CD4-positive, CD25-positive, alpha-beta regulatory T cell (primary cell): ENCODE measurements at regions not wholly inside any gene's neighbourhood (a gene's known extent, or its start where the extent isn't known, plus 50 kb on each side); places are given as distances from the start of the nearest gene placed in this dataset.

Source experiments
- ATAC-seq, 2 donors: fragments of 150-1000 bp; cut with Tn5 transposase; one replicate each; pipeline ENCODE4 v1.10.0; 2021; ENCODE audit warnings: low read depth in 2 of 2, moderate number of reproducible peaks in 2 of 2, moderate library complexity in 1 of 2
- DNase-seq, 3 donors: peaks; one replicate each; pipeline versions ENCODE4 v3.0.0 to v3.0.0-alpha.2; 2012 to 2022; ENCODE audit warnings: mixed read lengths in 1 of 3
- H3K27ac ChIP-seq: one replicate; pipeline ENCODE4 v1.7.0; 2013; ENCODE audit warnings: mild to moderate bottlenecking, low read length; ENCODE audit not compliant: insufficient read depth, poor library complexity, severe bottlenecking
- H3K27me3 ChIP-seq: one replicate; pipeline ENCODE4 v1.7.0; 2013; ENCODE audit warnings: low read length; ENCODE audit not compliant: control insufficient read depth, insufficient read depth
- H3K36me3 ChIP-seq: one replicate; pipeline ENCODE4 v1.7.0; 2013; ENCODE audit warnings: mild to moderate bottlenecking, low read length, moderate library complexity; ENCODE audit not compliant: control insufficient read depth, insufficient read depth
- H3K4me1 ChIP-seq: 2 replicates; pipeline ENCODE4 v1.7.0; 2013; ENCODE audit warnings: mild to moderate bottlenecking, low read length; ENCODE audit not compliant: insufficient read depth, control insufficient read depth, poor library complexity, severe bottlenecking
- H3K4me3 ChIP-seq: one replicate; pipeline ENCODE4 v1.7.0; 2013; ENCODE audit warnings: low read depth, mild to moderate bottlenecking, low read length, moderate library complexity
- H3K9me3 ChIP-seq, 2 experiments: 1 replicate in 1 of 2; 2 replicates in 1 of 2; pipeline ENCODE4 v1.7.0; 2013; ENCODE audit warnings: low read length in 2 of 2, mild to moderate bottlenecking in 1 of 2, moderate library complexity in 1 of 2; ENCODE audit not compliant: control insufficient read depth in 2 of 2
- H3K27ac Mint-ChIP-seq, 3 donors: one replicate each; pipeline ENCODE4 v1.8.0; 2020 to 2022; ENCODE audit warnings: mild to moderate bottlenecking in 3 of 3, mixed read lengths in 3 of 3, moderate library complexity in 2 of 3
- H3K27me3 Mint-ChIP-seq: one replicate; pipeline ENCODE4 v1.8.0; 2022; ENCODE audit warnings: mild to moderate bottlenecking, mixed read lengths
- H3K36me3 Mint-ChIP-seq: one replicate; pipeline ENCODE4 v1.8.0; 2020; ENCODE audit warnings: mixed read lengths
- H3K4me1 Mint-ChIP-seq, 4 donors: one replicate each; pipeline ENCODE4 v1.8.0; 2020 to 2022; ENCODE audit warnings: mixed read lengths in 4 of 4, mild to moderate bottlenecking in 1 of 4
- H3K4me3 Mint-ChIP-seq, 4 donors: one replicate each; pipeline ENCODE4 v1.8.0; 2020 to 2022; ENCODE audit warnings: mild to moderate bottlenecking in 4 of 4, mixed read lengths in 4 of 4, moderate library complexity in 3 of 4
- H3K9me3 Mint-ChIP-seq, 7 donors: one replicate each; pipeline ENCODE4 v1.8.0; 2020 to 2022; ENCODE audit warnings: mixed read lengths in 7 of 7, mild to moderate bottlenecking in 3 of 7, moderate library complexity in 2 of 7

DNA sequence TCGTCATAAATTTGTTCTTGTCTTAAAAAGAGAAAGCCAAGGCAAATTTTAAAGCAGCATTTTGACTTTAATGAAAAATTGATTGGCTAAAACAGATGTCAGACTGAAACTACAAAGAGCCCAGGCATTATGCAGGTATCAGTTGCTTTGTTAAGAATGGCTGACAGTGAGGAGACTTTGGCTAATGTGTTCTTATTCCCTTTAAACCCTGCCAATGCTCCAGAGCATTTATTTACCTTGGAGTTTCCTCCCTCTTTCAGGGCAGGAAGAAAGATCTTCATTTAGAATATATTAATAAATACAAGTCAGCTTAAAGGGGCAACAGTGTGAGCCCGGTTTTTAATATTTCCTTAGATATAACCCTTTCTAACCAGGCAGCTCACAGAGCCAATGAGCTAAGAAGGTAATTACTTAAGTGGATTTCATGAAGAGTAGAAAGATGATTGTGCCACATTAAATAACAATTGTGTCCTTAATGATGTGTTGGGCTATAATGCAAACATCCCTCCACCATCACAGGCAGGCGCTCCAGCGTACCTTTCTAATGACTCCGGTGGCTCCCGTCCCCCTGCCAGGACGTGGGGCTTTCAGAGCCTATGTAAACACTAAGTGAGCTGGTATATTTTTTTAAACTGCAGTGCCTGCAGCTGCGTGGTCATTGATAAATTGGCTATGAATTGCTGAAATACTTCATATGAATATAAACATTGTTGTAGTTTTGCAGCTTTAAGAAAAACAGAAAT is 349.4 kb upstream of the POU3F3 start:
- H3K4me1 Mint-ChIP-seq: no peaks in the 10 kb centered on the region
- H3K36me3 Mint-ChIP-seq: no peaks in the 10 kb centered on the region
- peaks cover 4% of the 10 kb centered on the region for H3K27me3 Mint-ChIP-seq
- ATAC-seq (no peak), DNase-seq (no peak)
- no peak overlapping the region for H3K27ac Mint-ChIP-seq
- Histone ChIP-seq H3K4me3 (no peak overlapping the region), H3K36me3 (no peaks in the 10 kb centered on the region), H3K27ac (no peak overlapping the region), H3K4me1 (no peaks in the 10 kb centered on the region), H3K9me3 (no peaks in the 10 kb centered on the region), H3K27me3 (no peaks in the 10 kb centered on the region)
- peaks cover 0 to 4% (median 0%) of the 10 kb centered on the region in 7 donors for H3K9me3 Mint-ChIP-seq
- H3K4me3 Mint-ChIP-seq: no peak overlapping the region

DNA sequence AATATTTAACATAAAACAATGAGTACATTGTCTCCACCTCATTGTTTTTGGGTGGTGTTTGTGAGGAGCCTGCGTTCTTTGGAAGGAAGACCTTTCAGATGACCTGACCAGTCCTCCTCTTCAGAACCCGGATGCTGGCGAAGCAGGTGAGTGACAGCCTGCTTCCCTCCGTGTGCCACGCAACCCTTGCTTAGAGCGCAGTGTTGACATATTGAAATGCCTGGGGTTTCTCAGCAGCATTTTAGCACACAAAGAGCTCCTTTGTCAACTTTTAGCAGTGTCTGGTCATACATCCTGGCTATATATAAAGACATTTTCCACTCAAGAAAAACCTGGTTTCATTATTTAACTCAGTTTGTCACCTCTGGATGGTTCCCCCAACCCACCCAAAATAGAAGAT is 335.7 kb upstream of the POU3F3 start:
- peaks cover 0 to 3% (median 0%) of the 10 kb centered on the region in 4 donors for H3K4me1 Mint-ChIP-seq
- no peaks in the 10 kb centered on the region for H3K27me3 Mint-ChIP-seq
- Histone ChIP-seq H3K9me3 (no peaks in the 10 kb centered on the region), H3K4me1 (no peaks in the 10 kb centered on the region), H3K27ac (no peak overlapping the region), H3K36me3 (no peaks in the 10 kb centered on the region), H3K27me3 (no peaks in the 10 kb centered on the region), H3K4me3 (no peak overlapping the region)
- no peak for DNase-seq
- no peak for ATAC-seq
- H3K4me3 Mint-ChIP-seq: no peak overlapping the region
- H3K9me3 Mint-ChIP-seq: peaks cover 1 to 12% (median 4%) of the 10 kb centered on the region in 7 donors
- no peak overlapping the region for H3K27ac Mint-ChIP-seq
- no peaks in the 10 kb centered on the region for H3K36me3 Mint-ChIP-seq

DNA sequence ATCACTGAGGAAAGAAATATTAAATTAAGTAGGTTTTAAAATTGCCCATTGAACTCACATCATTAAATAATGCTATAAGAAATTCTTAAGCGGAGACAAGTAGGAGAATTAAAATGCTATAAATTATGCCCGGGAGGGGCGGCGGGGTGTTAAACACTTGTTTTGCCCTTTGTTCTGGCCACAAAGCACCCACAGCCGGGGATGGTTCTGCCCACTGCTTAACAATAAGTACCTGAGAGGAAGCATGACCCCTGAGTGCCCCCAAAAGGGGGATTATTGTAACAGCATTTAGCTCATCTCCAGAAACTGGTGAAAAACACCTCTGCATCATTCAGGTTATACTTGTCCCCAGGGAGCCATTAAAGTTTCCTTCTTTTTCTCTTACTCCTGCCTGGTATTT is 332.7 kb upstream of the POU3F3 start:
- Mint-ChIP-seq H3K4me3 (peak overlapping the region in 1 of 4 donors; percentile 49), H3K36me3 (no peaks in the 10 kb centered on the region), H3K9me3 (peaks cover 1 to 12% (median 5%) of the 10 kb centered on the region in 7 donors), H3K27ac (no peak overlapping the region), H3K27me3 (no peaks in the 10 kb centered on the region), H3K4me1 (peaks cover 0 to 3% (median 0%) of the 10 kb centered on the region in 4 donors)
- no peak overlapping the region for H3K27ac ChIP-seq
- H3K36me3 ChIP-seq: no peaks in the 10 kb centered on the region
- no peaks in the 10 kb centered on the region for H3K27me3 ChIP-seq
- H3K4me1 ChIP-seq: no peaks in the 10 kb centered on the region
- no peak overlapping the region for H3K4me3 ChIP-seq
- H3K9me3 ChIP-seq: no peaks in the 10 kb centered on the region
- no peak for DNase-seq
- ATAC-seq: no peak

DNA sequence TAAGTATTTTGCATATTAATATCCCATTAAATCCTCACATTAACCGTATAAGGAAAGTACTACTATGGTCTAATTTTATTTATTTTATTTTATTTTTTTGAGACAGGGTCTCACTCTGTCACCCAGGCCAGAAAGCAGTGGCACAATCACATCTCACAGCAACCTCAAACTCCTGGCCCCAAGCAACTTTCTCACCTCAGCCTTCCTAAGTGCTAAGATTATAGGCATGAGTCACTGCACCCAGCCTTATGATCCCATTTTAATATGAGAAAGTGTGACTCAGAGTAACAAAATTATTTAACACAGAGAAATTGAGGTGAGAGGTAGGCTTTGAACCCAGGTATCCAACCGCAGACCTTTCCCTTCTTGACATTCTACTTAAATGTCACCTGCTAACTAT is 330.0 kb upstream of the POU3F3 start:
- ATAC-seq: no peak
- H3K4me3 Mint-ChIP-seq: no peak overlapping the region
- H3K27me3 Mint-ChIP-seq: no peaks in the 10 kb centered on the region
- H3K9me3 Mint-ChIP-seq: peaks cover 1 to 13% (median 5%) of the 10 kb centered on the region in 7 donors
- H3K9me3 ChIP-seq: no peaks in the 10 kb centered on the region
- no peak overlapping the region for H3K4me3 ChIP-seq
- H3K27ac Mint-ChIP-seq: no peak overlapping the region
- no peak for DNase-seq
- H3K36me3 Mint-ChIP-seq: no peaks in the 10 kb centered on the region
- no peaks in the 10 kb centered on the region for H3K27me3 ChIP-seq
- no peak overlapping the region for H3K27ac ChIP-seq
- peaks cover 0 to 3% (median 0%) of the 10 kb centered on the region in 4 donors for H3K4me1 Mint-ChIP-seq
- no peaks in the 10 kb centered on the region for H3K36me3 ChIP-seq
- H3K4me1 ChIP-seq: no peaks in the 10 kb centered on the region

DNA sequence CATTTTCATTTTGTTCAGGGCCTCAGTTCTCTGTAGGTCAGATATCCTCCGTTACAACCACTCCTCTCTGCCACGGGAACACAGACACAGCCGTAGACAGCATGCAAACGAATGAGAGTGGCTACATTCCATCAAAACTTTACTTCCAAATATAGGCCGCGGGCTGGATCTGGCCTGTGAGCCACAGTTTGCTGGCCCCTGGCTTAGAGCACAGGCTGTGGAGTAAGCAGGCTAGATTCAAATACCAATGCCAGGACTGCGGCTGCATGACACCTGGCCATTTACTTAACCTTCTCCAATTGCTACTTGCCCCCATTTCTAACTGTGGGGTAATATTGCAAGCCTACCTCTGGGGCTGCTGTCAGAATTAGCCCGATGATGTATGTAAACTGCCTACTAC is 325.8 kb upstream of the POU3F3 start:
- DNase-seq (no peak), ATAC-seq (no peak)
- Histone ChIP-seq H3K27me3 (no peaks in the 10 kb centered on the region), H3K36me3 (no peaks in the 10 kb centered on the region), H3K9me3 (no peaks in the 10 kb centered on the region), H3K4me3 (no peak overlapping the region), H3K27ac (no peak overlapping the region), H3K4me1 (no peaks in the 10 kb centered on the region)
- Mint-ChIP-seq H3K27me3 (no peaks in the 10 kb centered on the region), H3K4me3 (no peak overlapping the region), H3K27ac (no peak overlapping the region), H3K9me3 (peaks cover 0 to 12% (median 2%) of the 10 kb centered on the region in 7 donors), H3K4me1 (no peaks in the 10 kb centered on the region), H3K36me3 (no peaks in the 10 kb centered on the region)

- peaks cover 0 to 9% (median 0%) of the 10 kb centered on the region in 7 donors for H3K9me3 Mint-ChIP-seq
- Histone ChIP-seq H3K4me3 (no peak overlapping the region), H3K27ac (no peak overlapping the region), H3K36me3 (no peaks in the 10 kb centered on the region), H3K27me3 (no peaks in the 10 kb centered on the region), H3K4me1 (no peaks in the 10 kb centered on the region), H3K9me3 (no peaks in the 10 kb centered on the region)
- H3K36me3 Mint-ChIP-seq: no peaks in the 10 kb centered on the region
- no peaks in the 10 kb centered on the region for H3K4me1 Mint-ChIP-seq
- no peak overlapping the region for H3K27ac Mint-ChIP-seq
- no peaks in the 10 kb centered on the region for H3K27me3 Mint-ChIP-seq
- no peak for DNase-seq
- H3K4me3 Mint-ChIP-seq: no peak overlapping the region
- ATAC-seq: no peak
Measured at GRCh38 chr2:104531122-104531521, 322.8 kb upstream of the POU3F3 start.

GRCh38 chr2:104537116-104537515 is 316.8 kb upstream of the POU3F3 start:
- Histone ChIP-seq H3K27me3 (no peaks in the 10 kb centered on the region), H3K9me3 (no peaks in the 10 kb centered on the region), H3K27ac (no peak overlapping the region), H3K4me1 (no peaks in the 10 kb centered on the region), H3K4me3 (no peak overlapping the region), H3K36me3 (no peaks in the 10 kb centered on the region)
- Mint-ChIP-seq H3K4me1 (no peaks in the 10 kb centered on the region), H3K9me3 (peaks cover 0 to 7% (median 2%) of the 10 kb centered on the region in 7 donors), H3K27ac (no peak overlapping the region), H3K36me3 (no peaks in the 10 kb centered on the region), H3K27me3 (no peaks in the 10 kb centered on the region), H3K4me3 (no peak overlapping the region)
- ATAC-seq (no peak), DNase-seq (no peak)

GRCh38 chr2:104538077-104538476 is 315.8 kb upstream of the POU3F3 start:
- H3K4me3 ChIP-seq: no peak overlapping the region
- H3K36me3 ChIP-seq: no peaks in the 10 kb centered on the region
- H3K9me3 ChIP-seq: no peaks in the 10 kb centered on the region
- H3K27me3 ChIP-seq: no peaks in the 10 kb centered on the region
- H3K27ac ChIP-seq: no peak overlapping the region
- no peaks in the 10 kb centered on the region for H3K4me1 ChIP-seq
- H3K27me3 Mint-ChIP-seq: no peaks in the 10 kb centered on the region
- DNase-seq: no peak
- peaks cover 0 to 8% (median 2%) of the 10 kb centered on the region in 7 donors for H3K9me3 Mint-ChIP-seq
- no peak overlapping the region for H3K4me3 Mint-ChIP-seq
- H3K27ac Mint-ChIP-seq: no peak overlapping the region
- no peaks in the 10 kb centered on the region for H3K4me1 Mint-ChIP-seq
- H3K36me3 Mint-ChIP-seq: no peaks in the 10 kb centered on the region
- ATAC-seq: no peak
